ENCODE measurements at regions not wholly inside any gene's neighbourhood (a gene's known extent, or its start where the extent isn't known, plus 50 kb on each side); places are given as distances from the start of the nearest gene placed in this dataset.

GRCh38 chr1:209386156-209386555 is 197.4 kb upstream of the CAMK1G start:
- TF ChIP-seq CTCF (IDR thresholded peaks at IDR 0.05) (no peak), SIN3A (IDR thresholded peaks at IDR 0.05; ENCODE audit: borderline replicate concordance, insufficient read depth, low read depth, low read length) (no peak), REST (IDR thresholded peaks at IDR 0.05; ENCODE audit: insufficient read depth in 1 of 2, low read depth in 2 of 2, low read length in 1 of 2) (no peak), POLR2AphosphoS5 (IDR thresholded peaks at IDR 0.05; ENCODE audit: low read depth, low read length) (no peak)
